Keratinocyte (primary cell): ENCODE measurements at regions not wholly inside any gene's neighbourhood (a gene's known extent, or its start where the extent isn't known, plus 50 kb on each side); places are given as distances from the start of the nearest gene placed in this dataset.

Source experiments
- EZH2 ChIP-seq: IDR thresholded peaks from one replicate; pipeline ENCODE4 v1.6.1; 2012; ENCODE audit warnings: inconsistent platforms, mild to moderate bottlenecking, low read length, moderate library complexity
- TF ChIP-seq, protein P1 (sequence below), 3 experiments: IDR thresholded peaks in 1 of 3; conservative IDR thresholded peaks in 1 of 3; optimal IDR thresholded peaks in 1 of 3; 2 replicates in 2 of 3; 3 replicates in 1 of 3; pipeline versions ENCODE3 to v1.5.1; 2011; ENCODE audit warnings: low read length in 3 of 3, mild to moderate bottlenecking in 3 of 3, moderate library complexity in 2 of 3, control low read depth in 1 of 3, inconsistent platforms in 1 of 3; ENCODE audit not compliant: insufficient read depth in 2 of 3; ENCODE audit errors: extremely low read depth in 1 of 3

DNA sequence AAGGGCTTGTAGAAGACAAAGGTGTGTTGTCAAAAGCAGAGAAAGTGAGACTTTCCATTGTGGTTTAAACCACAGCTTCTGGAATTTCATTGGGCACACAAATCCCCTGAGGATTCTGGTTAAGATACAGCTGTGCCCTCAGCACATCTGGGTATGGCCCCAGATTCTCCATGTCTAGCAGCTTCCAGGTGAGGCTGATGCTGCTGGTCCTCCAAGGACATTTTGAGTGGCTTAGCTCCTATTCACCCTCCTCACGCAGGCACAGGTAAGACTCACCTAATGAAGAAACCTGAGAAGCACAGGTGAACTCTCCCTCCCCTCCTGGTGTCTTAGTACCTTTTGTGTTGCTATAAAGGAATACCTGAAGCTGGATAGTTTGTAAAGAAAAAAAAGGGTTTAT is 88.9 kb upstream of the IGLL5 start:
- TF ChIP-seq, protein P1, sequence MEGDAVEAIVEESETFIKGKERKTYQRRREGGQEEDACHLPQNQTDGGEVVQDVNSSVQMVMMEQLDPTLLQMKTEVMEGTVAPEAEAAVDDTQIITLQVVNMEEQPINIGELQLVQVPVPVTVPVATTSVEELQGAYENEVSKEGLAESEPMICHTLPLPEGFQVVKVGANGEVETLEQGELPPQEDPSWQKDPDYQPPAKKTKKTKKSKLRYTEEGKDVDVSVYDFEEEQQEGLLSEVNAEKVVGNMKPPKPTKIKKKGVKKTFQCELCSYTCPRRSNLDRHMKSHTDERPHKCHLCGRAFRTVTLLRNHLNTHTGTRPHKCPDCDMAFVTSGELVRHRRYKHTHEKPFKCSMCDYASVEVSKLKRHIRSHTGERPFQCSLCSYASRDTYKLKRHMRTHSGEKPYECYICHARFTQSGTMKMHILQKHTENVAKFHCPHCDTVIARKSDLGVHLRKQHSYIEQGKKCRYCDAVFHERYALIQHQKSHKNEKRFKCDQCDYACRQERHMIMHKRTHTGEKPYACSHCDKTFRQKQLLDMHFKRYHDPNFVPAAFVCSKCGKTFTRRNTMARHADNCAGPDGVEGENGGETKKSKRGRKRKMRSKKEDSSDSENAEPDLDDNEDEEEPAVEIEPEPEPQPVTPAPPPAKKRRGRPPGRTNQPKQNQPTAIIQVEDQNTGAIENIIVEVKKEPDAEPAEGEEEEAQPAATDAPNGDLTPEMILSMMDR (optimal IDR thresholded peaks at IDR 0.05 in 1 of 3, IDR thresholded peaks at IDR 0.05 in 1 of 3, conservative IDR thresholded peaks at IDR 0.05 in 1 of 3; ENCODE audit: extremely low read depth in 1 of 3, insufficient read depth in 2 of 3, low read length in 3 of 3), result no peak
- no peak for TF ChIP-seq EZH2
